ENCODE measurements at regions not wholly inside any gene's neighbourhood (a gene's known extent, or its start where the extent isn't known, plus 50 kb on each side); places are given as distances from the start of the nearest gene placed in this dataset.

DNA sequence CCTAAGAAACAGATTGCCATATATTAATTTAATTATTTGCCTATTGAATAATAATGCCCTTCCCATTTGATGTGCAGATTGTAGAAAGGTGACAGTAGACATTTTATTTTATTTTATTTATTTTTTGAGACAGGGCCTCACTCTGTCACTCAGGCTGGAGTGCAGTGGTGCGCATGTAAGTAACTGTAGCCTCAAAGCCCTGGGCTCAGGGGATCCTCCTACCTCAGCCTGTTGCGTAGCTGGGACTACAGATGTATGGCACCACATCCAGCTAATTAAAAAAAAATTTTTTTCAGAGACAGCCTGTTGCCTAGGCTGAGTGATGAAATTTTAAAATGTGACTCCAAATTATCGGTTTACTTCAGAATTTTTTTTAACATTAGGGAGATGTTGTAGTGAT is 1110.0 kb upstream of the EEF2KMT start:
- Histone ChIP-seq H3F3A (ENCODE audit: insufficient read depth) (no peaks in the 10 kb centered on the region), H3K4me3 (ENCODE audit: insufficient read depth, low read length, poor library complexity, severe bottlenecking) (no peak overlapping the region), H2AFZ (ENCODE audit: low read depth, low read length, severe bottlenecking) (no peak overlapping the region), H3K9ac (ENCODE audit: low read length) (no peak overlapping the region), H3K9me3 (ENCODE audit: insufficient read depth, low read length) (no peaks in the 10 kb centered on the region), H3K27ac (ENCODE audit: low read depth, low read length) (no peak overlapping the region), H3K9me2 (replicated peaks; ENCODE audit: insufficient read depth, low read length) (no peaks in the 10 kb centered on the region), H4K20me1 (ENCODE audit: low read depth, low read length) (no peaks in the 10 kb centered on the region), H3K79me2 (ENCODE audit: insufficient read depth, low read length) (no peaks in the 10 kb centered on the region), H3K36me3 (ENCODE audit: low read length) (no peaks in the 10 kb centered on the region), H3K4me2 (ENCODE audit: low read depth, low read length, poor library complexity, severe bottlenecking) (no peak overlapping the region), H3K27me3 (ENCODE audit: low read length) (no peaks in the 10 kb centered on the region)
- TF ChIP-seq EZH2phosphoT487 (conservative IDR thresholded peaks at IDR 0.05; ENCODE audit: low read length): no peak
- TF ChIP-seq, protein P1, sequence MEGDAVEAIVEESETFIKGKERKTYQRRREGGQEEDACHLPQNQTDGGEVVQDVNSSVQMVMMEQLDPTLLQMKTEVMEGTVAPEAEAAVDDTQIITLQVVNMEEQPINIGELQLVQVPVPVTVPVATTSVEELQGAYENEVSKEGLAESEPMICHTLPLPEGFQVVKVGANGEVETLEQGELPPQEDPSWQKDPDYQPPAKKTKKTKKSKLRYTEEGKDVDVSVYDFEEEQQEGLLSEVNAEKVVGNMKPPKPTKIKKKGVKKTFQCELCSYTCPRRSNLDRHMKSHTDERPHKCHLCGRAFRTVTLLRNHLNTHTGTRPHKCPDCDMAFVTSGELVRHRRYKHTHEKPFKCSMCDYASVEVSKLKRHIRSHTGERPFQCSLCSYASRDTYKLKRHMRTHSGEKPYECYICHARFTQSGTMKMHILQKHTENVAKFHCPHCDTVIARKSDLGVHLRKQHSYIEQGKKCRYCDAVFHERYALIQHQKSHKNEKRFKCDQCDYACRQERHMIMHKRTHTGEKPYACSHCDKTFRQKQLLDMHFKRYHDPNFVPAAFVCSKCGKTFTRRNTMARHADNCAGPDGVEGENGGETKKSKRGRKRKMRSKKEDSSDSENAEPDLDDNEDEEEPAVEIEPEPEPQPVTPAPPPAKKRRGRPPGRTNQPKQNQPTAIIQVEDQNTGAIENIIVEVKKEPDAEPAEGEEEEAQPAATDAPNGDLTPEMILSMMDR (IDR thresholded peaks at IDR 0.05; ENCODE audit: insufficient read depth, low read length, poor library complexity, severe bottlenecking): no peak

DNA sequence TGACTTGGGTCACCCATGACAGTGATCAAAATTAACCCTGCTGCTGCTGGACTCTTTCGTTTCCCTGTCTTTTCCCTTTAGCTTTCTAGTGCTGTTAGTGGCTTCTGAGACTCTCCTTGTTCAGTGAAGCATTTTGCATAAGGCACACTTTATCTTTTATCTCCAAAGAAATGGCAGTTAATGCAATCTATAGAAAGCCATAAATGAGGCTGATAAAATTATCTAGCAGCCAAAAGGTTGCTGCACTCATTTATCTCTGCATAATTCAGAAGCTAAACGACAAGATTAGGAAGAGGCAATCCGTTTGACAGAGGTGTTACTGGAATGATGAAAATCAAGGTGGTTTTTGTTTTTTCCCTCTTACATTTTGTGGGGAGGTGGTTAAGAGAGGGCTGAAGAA is 1109.5 kb upstream of the EEF2KMT start:
- Histone ChIP-seq H3K9me2 (replicated peaks; ENCODE audit: insufficient read depth, low read length) (no peaks in the 10 kb centered on the region), H3F3A (ENCODE audit: insufficient read depth) (no peaks in the 10 kb centered on the region), H3K36me3 (ENCODE audit: low read length) (no peaks in the 10 kb centered on the region), H3K9ac (ENCODE audit: low read length) (no peak overlapping the region), H3K4me2 (ENCODE audit: low read depth, low read length, poor library complexity, severe bottlenecking) (no peak overlapping the region), H3K9me3 (ENCODE audit: insufficient read depth, low read length) (no peaks in the 10 kb centered on the region), H3K79me2 (ENCODE audit: insufficient read depth, low read length) (no peaks in the 10 kb centered on the region), H2AFZ (ENCODE audit: low read depth, low read length, severe bottlenecking) (no peak overlapping the region), H3K27me3 (ENCODE audit: low read length) (no peaks in the 10 kb centered on the region), H4K20me1 (ENCODE audit: low read depth, low read length) (no peaks in the 10 kb centered on the region), H3K4me3 (ENCODE audit: insufficient read depth, low read length, poor library complexity, severe bottlenecking) (no peak overlapping the region), H3K27ac (ENCODE audit: low read depth, low read length) (no peak overlapping the region)
- no peak for TF ChIP-seq EZH2phosphoT487 (conservative IDR thresholded peaks at IDR 0.05; ENCODE audit: low read length)
- TF ChIP-seq, protein P1 (IDR thresholded peaks at IDR 0.05; ENCODE audit: insufficient read depth, low read length, poor library complexity, severe bottlenecking): no peak

DNA sequence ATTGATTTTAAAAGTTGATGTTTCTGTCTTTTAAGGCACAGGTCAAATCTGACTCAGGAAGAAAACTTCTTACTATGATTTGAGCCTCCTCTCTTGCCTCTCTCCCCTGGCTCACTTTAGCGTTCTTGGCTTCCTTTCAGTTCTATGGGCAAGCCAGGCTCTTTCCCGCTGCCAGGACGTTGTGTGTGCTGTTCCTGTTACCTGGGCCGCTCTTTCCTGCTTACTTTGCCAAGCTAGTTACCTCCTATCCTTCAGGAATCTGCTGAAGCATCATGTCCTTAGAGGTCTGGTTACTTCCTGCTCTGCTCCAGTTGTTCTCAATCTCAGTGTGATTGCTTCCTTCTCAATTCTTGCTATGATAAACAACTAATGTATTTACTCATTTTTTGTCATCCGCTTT is 1108.5 kb upstream of the EEF2KMT start:
- Histone ChIP-seq H3K4me2 (ENCODE audit: low read depth, low read length, poor library complexity, severe bottlenecking) (no peak overlapping the region), H3K9ac (ENCODE audit: low read length) (no peak overlapping the region), H4K20me1 (ENCODE audit: low read depth, low read length) (no peaks in the 10 kb centered on the region), H3K9me3 (ENCODE audit: insufficient read depth, low read length) (no peaks in the 10 kb centered on the region), H2AFZ (ENCODE audit: low read depth, low read length, severe bottlenecking) (no peak overlapping the region), H3K9me2 (replicated peaks; ENCODE audit: insufficient read depth, low read length) (no peaks in the 10 kb centered on the region), H3K4me3 (ENCODE audit: insufficient read depth, low read length, poor library complexity, severe bottlenecking) (no peak overlapping the region), H3K27ac (ENCODE audit: low read depth, low read length) (no peak overlapping the region), H3K79me2 (ENCODE audit: insufficient read depth, low read length) (no peaks in the 10 kb centered on the region), H3F3A (ENCODE audit: insufficient read depth) (no peaks in the 10 kb centered on the region), H3K27me3 (ENCODE audit: low read length) (no peaks in the 10 kb centered on the region), H3K36me3 (ENCODE audit: low read length) (no peaks in the 10 kb centered on the region)
- no peak for TF ChIP-seq EZH2phosphoT487 (conservative IDR thresholded peaks at IDR 0.05; ENCODE audit: low read length)
- TF ChIP-seq, protein P1 (IDR thresholded peaks at IDR 0.05; ENCODE audit: insufficient read depth, low read length, poor library complexity, severe bottlenecking): no peak

Measured in SU-DHL-6 (cell line).